T1000 (cell line): ENCODE measurements at regions not wholly inside any gene's neighbourhood (a gene's known extent, or its start where the extent isn't known, plus 50 kb on each side); places are given as distances from the start of the nearest gene placed in this dataset.
A peak's percentile ranks its signal among the peaks of the same experiment; 100 is the strongest.

Experiments used
- DNase-seq: peaks from one replicate; lab custom pipeline; 2025; ENCODE audit warnings: mixed read lengths; lab: John Stamatoyannopoulos, UW

- DNase-seq, result no peak
These were observed 187.2 kb downstream of the KIT start for GRCh38 chr4:54844911-54845310.

- no peak for DNase-seq
These were observed 186.2 kb downstream of the KIT start for GRCh38 chr4:54843946-54844345.

- DNase-seq, result no peak
These were observed 185.3 kb downstream of the KIT start for GRCh38 chr4:54843106-54843505.

GRCh38 chr4:54842656-54843055, 184.9 kb downstream of the KIT start:
- no peak for DNase-seq

- no peak for DNase-seq
These were observed 184.5 kb downstream of the KIT start for GRCh38 chr4:54842226-54842625.

- DNase-seq, result no peak
These were observed 183.4 kb downstream of the KIT start for GRCh38 chr4:54840992-54841768.

GRCh38 chr4:54840430-54840829, 182.7 kb downstream of the KIT start:
- DNase-seq, result no peak

GRCh38 chr4:54838301-54838700, 180.5 kb downstream of the KIT start:
- DNase-seq, result no peak

GRCh38 chr4:54837576-54838140, 179.9 kb downstream of the KIT start:
- DNase-seq, result no peak

GRCh38 chr4:54828361-54828760, 170.6 kb downstream of the KIT start:
- DNase-seq, result peak; percentile 12

GRCh38 chr4:54823616-54824015, 165.9 kb downstream of the KIT start:
- DNase-seq, result no peak

GRCh38 chr4:54819034-54819433, 161.3 kb downstream of the KIT start:
- DNase-seq, result no peak

GRCh38 chr4:54818481-54818880, 160.7 kb downstream of the KIT start:
- no peak for DNase-seq

- no peak for DNase-seq
These were observed 155.9 kb downstream of the KIT start for GRCh38 chr4:54813674-54814073.

- no peak for DNase-seq
These were observed 148.6 kb downstream of the KIT start for GRCh38 chr4:54806351-54806750.

- no peak for DNase-seq
These were observed 144.6 kb downstream of the KIT start for GRCh38 chr4:54802336-54802735.

- DNase-seq, result no peak
These were observed 143.2 kb downstream of the KIT start for GRCh38 chr4:54800831-54801530.

GRCh38 chr4:54794579-54794978, 136.8 kb downstream of the KIT start:
- DNase-seq, result no peak

GRCh38 chr4:54793856-54794422, 136.2 kb downstream of the KIT start:
- no peak for DNase-seq
